DOHH2 (cell line): ENCODE measurements at regions not wholly inside any gene's neighbourhood (a gene's known extent, or its start where the extent isn't known, plus 50 kb on each side); places are given as distances from the start of the nearest gene placed in this dataset.

Source experiments
- H3F3A ChIP-seq: fragments of 200-600 bp; sonication (generic), shearing (Covaris generic); 2 replicates; pipeline ENCODE4 v1.6.0; 2016; ENCODE audit warnings: antibody characterized with exemption, mild to moderate bottlenecking; ENCODE audit not compliant: control insufficient read depth, insufficient read depth
- H3K27ac ChIP-seq: fragments of 200-600 bp; sonication (generic); 2 replicates; pipeline ENCODE4 v1.5.1; 2014; ENCODE audit warnings: low read depth, mild to moderate bottlenecking, low read length, moderate library complexity
- H3K27me3 ChIP-seq: fragments of 200-600 bp; sonication (generic); 2 replicates; pipeline ENCODE4 v1.6.1; 2014; ENCODE audit warnings: mild to moderate bottlenecking, low read length, mixed read lengths; ENCODE audit not compliant: control insufficient read depth
- H3K36me3 ChIP-seq: fragments of 200-600 bp; sonication (generic); 2 replicates; pipeline ENCODE4 v1.6.1; 2014; ENCODE audit warnings: mild to moderate bottlenecking, low read length, moderate library complexity, mixed read lengths; ENCODE audit not compliant: control insufficient read depth
- H3K4me1 ChIP-seq: fragments of 200-600 bp; sonication (generic); 2 replicates; pipeline ENCODE4 v1.6.1; 2014; ENCODE audit warnings: mild to moderate bottlenecking, low read length, mixed read lengths; ENCODE audit not compliant: control insufficient read depth
- H3K4me2 ChIP-seq: fragments of 200-600 bp; sonication (generic); 2 replicates; pipeline ENCODE4 v1.6.0; 2014; ENCODE audit warnings: mild to moderate bottlenecking, low read length, moderate library complexity
- H3K4me3 ChIP-seq: fragments of 200-600 bp; sonication (generic); 2 replicates; pipeline ENCODE4 v1.5.1; 2014; ENCODE audit warnings: mild to moderate bottlenecking, low read length, mixed read lengths
- H3K79me2 ChIP-seq: fragments of 200-600 bp; sonication (generic); 2 replicates; pipeline ENCODE4 v1.6.1; 2014; ENCODE audit warnings: mild to moderate bottlenecking, low read length, mixed read lengths; ENCODE audit not compliant: control insufficient read depth
- H3K9me2 ChIP-seq: fragments of 200-600 bp; sonication (generic); replicated peaks from 2 replicates; pipeline ENCODE4 v1.6.1; 2014; ENCODE audit warnings: mild to moderate bottlenecking, low read length, mixed read lengths; ENCODE audit not compliant: control insufficient read depth
- H3K9me3 ChIP-seq: fragments of 200-600 bp; sonication (generic); 2 replicates; pipeline ENCODE4 v1.6.1; 2014; ENCODE audit warnings: antibody characterized with exemption, low read length, mixed read lengths; ENCODE audit not compliant: control insufficient read depth, insufficient read depth
- H4K20me1 ChIP-seq: fragments of 200-600 bp; sonication (generic); 2 replicates; pipeline ENCODE4 v1.6.0; 2014; ENCODE audit warnings: low read depth, mild to moderate bottlenecking, antibody characterized with exemption, low read length, moderate library complexity; ENCODE audit not compliant: control insufficient read depth, insufficient read depth
- EZH2phosphoT487 ChIP-seq: fragments of 200-600 bp; sonication (generic); IDR thresholded peaks from 2 replicates; pipeline ENCODE4 v1.6.1; 2017; ENCODE audit warnings: borderline replicate concordance, mild to moderate bottlenecking, antibody characterized with exemption, low read length, moderate library complexity, mixed read lengths
- TF ChIP-seq, protein P1 (sequence below): fragments of 200-600 bp; sonication (generic); IDR thresholded peaks from one replicate; pipeline ENCODE4 v1.5.1; 2014; ENCODE audit warnings: antibody characterized with exemption, mild to moderate bottlenecking, low read depth, low read length; ENCODE audit not compliant: poor library complexity, severe bottlenecking

GRCh38 chr4:112898357-112899141, 150.9 kb upstream of the ANK2 start:
- Histone ChIP-seq H3K9me2 (no peaks in the 10 kb centered on the region), H4K20me1 (no peaks in the 10 kb centered on the region), H3K4me2 (no peak overlapping the region), H3K4me1 (no peaks in the 10 kb centered on the region), H3K4me3 (no peak overlapping the region), H3K36me3 (no peaks in the 10 kb centered on the region), H3K27ac (no peak overlapping the region), H3K79me2 (no peaks in the 10 kb centered on the region), H3K9me3 (no peaks in the 10 kb centered on the region), H3K27me3 (peaks cover 5% of the 10 kb centered on the region), H3F3A (no peaks in the 10 kb centered on the region)
- TF ChIP-seq EZH2phosphoT487, result no peak
- TF ChIP-seq, protein P1, sequence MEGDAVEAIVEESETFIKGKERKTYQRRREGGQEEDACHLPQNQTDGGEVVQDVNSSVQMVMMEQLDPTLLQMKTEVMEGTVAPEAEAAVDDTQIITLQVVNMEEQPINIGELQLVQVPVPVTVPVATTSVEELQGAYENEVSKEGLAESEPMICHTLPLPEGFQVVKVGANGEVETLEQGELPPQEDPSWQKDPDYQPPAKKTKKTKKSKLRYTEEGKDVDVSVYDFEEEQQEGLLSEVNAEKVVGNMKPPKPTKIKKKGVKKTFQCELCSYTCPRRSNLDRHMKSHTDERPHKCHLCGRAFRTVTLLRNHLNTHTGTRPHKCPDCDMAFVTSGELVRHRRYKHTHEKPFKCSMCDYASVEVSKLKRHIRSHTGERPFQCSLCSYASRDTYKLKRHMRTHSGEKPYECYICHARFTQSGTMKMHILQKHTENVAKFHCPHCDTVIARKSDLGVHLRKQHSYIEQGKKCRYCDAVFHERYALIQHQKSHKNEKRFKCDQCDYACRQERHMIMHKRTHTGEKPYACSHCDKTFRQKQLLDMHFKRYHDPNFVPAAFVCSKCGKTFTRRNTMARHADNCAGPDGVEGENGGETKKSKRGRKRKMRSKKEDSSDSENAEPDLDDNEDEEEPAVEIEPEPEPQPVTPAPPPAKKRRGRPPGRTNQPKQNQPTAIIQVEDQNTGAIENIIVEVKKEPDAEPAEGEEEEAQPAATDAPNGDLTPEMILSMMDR, result no peak

DNA sequence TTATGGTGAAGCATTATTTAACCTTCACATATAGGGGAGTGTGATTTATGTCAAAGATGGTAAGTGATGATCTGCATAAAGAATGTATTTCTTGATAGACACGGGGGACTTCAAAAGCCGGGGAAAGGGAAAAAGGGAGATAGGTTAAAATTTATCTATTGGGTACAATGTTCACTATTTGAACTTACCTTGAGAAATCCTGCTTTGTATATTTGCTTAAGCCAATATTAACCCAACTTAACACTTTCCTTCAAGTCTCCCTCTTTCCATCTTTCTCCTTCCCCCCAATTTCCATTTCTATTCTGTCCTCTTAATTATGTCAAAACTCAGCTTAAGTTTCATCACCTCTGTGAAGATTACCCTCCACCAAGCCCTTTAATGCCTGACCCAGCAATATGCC, 149.0 kb upstream of the ANK2 start:
- no peak for TF ChIP-seq EZH2phosphoT487
- TF ChIP-seq, protein P1, result no peak
- H3K9me3 ChIP-seq, result no peaks in the 10 kb centered on the region
- H3K4me2 ChIP-seq, result no peak overlapping the region
- peaks cover 5% of the 10 kb centered on the region for H3K27me3 ChIP-seq
- no peak overlapping the region for H3K4me3 ChIP-seq
- no peaks in the 10 kb centered on the region for H3K4me1 ChIP-seq
- no peaks in the 10 kb centered on the region for H4K20me1 ChIP-seq
- no peaks in the 10 kb centered on the region for H3K36me3 ChIP-seq
- no peaks in the 10 kb centered on the region for H3K9me2 ChIP-seq
- no peak overlapping the region for H3K27ac ChIP-seq
- no peaks in the 10 kb centered on the region for H3K79me2 ChIP-seq
- H3F3A ChIP-seq, result no peaks in the 10 kb centered on the region

- H3K79me2 ChIP-seq, result no peaks in the 10 kb centered on the region
- H3K27me3 ChIP-seq, result peaks cover 2% of the 10 kb centered on the region; the same call in 1 of the 2 replicates
- no peak overlapping the region for H3K4me3 ChIP-seq
- no peak overlapping the region for H3K27ac ChIP-seq
- H3K9me2 ChIP-seq, result no peaks in the 10 kb centered on the region
- H3K4me1 ChIP-seq, result no peaks in the 10 kb centered on the region
- no peaks in the 10 kb centered on the region for H4K20me1 ChIP-seq
- H3F3A ChIP-seq, result no peaks in the 10 kb centered on the region
- H3K9me3 ChIP-seq, result no peaks in the 10 kb centered on the region
- no peaks in the 10 kb centered on the region for H3K36me3 ChIP-seq
- no peak for TF ChIP-seq EZH2phosphoT487
- TF ChIP-seq, protein P1, result no peak
- H3K4me2 ChIP-seq, result no peak overlapping the region
These were observed 147.5 kb upstream of the ANK2 start for GRCh38 chr4:112901962-112902411.
